ENCODE measurements at regions not wholly inside any gene's neighbourhood (a gene's known extent, or its start where the extent isn't known, plus 50 kb on each side); places are given as distances from the start of the nearest gene placed in this dataset.

DNA sequence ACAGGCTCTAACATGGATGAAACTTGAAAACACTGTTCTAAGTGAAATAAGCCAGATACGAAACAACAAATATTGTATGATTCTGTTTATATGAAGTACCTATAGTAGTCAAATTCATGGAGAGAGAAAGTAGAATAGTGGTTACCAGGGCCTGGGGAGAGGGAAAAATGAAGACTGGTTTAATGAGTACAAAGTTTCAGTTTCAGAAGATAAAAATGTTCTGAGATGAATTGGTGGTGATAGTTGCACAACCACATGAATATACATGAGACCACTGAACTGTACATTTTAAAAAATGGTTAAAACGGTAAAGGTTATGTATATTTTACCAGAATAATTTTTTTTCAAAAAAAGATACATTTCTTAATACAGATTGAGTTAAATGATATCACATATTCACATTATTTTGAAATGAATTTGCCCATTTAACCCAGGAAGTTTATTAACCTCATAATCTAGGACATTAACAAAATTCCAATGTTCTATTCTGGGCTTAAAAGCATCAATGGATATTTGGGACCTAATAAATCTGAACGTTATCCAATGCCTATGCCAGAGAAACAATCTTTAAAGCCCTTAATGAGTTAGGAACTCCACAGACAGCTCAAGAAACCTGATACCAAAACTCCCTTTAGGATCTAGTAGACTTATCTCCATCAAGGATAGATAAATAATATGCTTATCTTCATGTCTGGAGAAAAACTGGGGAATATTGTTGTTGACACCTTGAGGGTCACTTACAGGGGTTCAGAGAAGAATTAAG lies 521.3 kb downstream of the EFNA5 start:
- TF ChIP-seq SP2 (tag by site-specific recombination; IDR thresholded peaks at IDR 0.05) (no peak), ZNF768 (tag by site-specific recombination; IDR thresholded peaks at IDR 0.05) (no peak), ZNF274 (IDR thresholded peaks at IDR 0.05; ENCODE audit: low read length) (no peak), ZNF274 (tag by site-specific recombination; IDR thresholded peaks at IDR 0.05; ENCODE audit: borderline replicate concordance) (no peak), ZNF549 (tag by site-specific recombination; IDR thresholded peaks at IDR 0.05) (no peak), FEZF1 (tag by site-specific recombination; IDR thresholded peaks at IDR 0.05) (0 out of 2 replicates have a peak, but pooled peaks have one; percentile 19), MYNN (tag by site-specific recombination; IDR thresholded peaks at IDR 0.05; ENCODE audit: borderline replicate concordance) (no peak), SP3 (tag by site-specific recombination; IDR thresholded peaks at IDR 0.05) (no peak), ZNF670 (tag by site-specific recombination; IDR thresholded peaks at IDR 0.05; ENCODE audit: low read depth) (no peak), ZNF354C (tag by site-specific recombination; IDR thresholded peaks at IDR 0.05; ENCODE audit: borderline replicate concordance, low read depth) (no peak)
- TF ChIP-seq, protein P1, sequence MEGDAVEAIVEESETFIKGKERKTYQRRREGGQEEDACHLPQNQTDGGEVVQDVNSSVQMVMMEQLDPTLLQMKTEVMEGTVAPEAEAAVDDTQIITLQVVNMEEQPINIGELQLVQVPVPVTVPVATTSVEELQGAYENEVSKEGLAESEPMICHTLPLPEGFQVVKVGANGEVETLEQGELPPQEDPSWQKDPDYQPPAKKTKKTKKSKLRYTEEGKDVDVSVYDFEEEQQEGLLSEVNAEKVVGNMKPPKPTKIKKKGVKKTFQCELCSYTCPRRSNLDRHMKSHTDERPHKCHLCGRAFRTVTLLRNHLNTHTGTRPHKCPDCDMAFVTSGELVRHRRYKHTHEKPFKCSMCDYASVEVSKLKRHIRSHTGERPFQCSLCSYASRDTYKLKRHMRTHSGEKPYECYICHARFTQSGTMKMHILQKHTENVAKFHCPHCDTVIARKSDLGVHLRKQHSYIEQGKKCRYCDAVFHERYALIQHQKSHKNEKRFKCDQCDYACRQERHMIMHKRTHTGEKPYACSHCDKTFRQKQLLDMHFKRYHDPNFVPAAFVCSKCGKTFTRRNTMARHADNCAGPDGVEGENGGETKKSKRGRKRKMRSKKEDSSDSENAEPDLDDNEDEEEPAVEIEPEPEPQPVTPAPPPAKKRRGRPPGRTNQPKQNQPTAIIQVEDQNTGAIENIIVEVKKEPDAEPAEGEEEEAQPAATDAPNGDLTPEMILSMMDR (tag by site-specific recombination; IDR thresholded peaks at IDR 0.05) = no peak
- TF ChIP-seq, protein P2, sequence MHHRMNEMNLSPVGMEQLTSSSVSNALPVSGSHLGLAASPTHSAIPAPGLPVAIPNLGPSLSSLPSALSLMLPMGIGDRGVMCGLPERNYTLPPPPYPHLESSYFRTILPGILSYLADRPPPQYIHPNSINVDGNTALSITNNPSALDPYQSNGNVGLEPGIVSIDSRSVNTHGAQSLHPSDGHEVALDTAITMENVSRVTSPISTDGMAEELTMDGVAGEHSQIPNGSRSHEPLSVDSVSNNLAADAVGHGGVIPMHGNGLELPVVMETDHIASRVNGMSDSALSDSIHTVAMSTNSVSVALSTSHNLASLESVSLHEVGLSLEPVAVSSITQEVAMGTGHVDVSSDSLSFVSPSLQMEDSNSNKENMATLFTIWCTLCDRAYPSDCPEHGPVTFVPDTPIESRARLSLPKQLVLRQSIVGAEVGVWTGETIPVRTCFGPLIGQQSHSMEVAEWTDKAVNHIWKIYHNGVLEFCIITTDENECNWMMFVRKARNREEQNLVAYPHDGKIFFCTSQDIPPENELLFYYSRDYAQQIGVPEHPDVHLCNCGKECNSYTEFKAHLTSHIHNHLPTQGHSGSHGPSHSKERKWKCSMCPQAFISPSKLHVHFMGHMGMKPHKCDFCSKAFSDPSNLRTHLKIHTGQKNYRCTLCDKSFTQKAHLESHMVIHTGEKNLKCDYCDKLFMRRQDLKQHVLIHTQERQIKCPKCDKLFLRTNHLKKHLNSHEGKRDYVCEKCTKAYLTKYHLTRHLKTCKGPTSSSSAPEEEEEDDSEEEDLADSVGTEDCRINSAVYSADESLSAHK (tag by site-specific recombination; IDR thresholded peaks at IDR 0.05) = no peak

Data from HEK293 (cell line).